ENCODE measurements at regions not wholly inside any gene's neighbourhood (a gene's known extent, or its start where the extent isn't known, plus 50 kb on each side); places are given as distances from the start of the nearest gene placed in this dataset.
"Not testable (repeated sequence)": the region's sequence is repeated elsewhere in the genome, so short reads cannot be mapped to it uniquely, and the experiment has no call there.

DNA sequence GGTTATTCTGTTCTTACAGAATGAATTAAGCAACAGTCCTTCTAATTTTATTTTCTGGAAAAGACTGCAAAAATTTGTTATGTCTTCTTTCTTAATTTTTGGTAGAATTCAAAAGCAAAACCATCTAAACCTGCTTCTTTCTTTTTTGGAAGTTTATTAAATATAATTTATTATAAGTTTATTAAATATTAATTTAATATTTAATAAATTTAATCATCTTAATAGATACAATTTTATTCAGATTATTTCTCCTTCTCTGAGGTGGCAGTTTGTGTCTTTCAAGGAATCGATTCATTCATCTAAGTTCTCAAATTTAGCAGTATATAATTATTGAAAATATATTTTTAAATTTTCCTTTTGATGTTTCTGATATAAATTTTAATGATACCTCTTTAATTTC, 837.5 kb upstream of the LRRC4C start:
- FAIRE-seq: no peak
- DNase-seq (ENCODE audit: low spot score): no peak

DNA sequence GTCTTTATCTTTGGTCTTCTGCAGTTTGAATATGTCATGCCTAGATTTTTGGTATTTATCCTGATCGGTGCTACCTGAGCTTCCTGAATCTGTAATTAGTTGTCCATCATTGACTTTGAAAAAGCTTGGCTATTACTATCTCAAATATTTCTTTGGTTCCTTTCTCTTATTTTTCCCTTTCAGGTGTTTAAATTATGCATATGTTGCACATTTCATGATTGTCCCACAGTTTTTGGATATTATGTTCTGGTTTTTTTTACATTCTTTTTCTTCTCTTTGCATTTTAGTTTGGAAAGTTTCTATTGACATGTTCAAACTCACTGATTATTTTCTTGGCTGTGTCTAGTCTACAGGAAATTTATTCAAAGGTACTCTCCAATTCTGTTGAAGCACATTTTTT, 840.3 kb upstream of the LRRC4C start:
- FAIRE-seq: no peak
- DNase-seq (ENCODE audit: low spot score): no peak

GRCh38 chr11:42301777-42302176, 842.3 kb upstream of the LRRC4C start:
- FAIRE-seq (no peak), DNase-seq (ENCODE audit: low spot score) (no peak)

- FAIRE-seq (no peak), DNase-seq (ENCODE audit: low spot score) (no peak)
Measured at GRCh38 chr11:42311514-42311913, 852.1 kb upstream of the LRRC4C start.

DNA sequence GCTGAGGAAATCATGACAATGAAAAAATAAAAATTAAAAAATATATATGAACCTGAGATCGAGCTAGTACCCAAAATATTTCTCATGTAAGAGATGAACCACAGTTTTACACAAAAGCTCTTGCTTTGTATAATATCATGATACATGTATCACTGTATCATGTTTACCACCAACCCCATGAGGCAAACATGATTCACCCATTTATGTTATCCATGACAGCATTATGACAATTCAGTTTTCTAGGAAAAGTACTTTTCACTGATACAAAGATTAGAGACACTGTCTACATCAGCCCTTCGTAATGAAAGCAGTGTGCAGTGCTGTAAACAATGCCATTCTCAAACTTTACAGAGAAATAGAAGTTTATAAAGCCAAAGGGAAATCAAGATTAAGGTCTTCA, 852.5 kb upstream of the LRRC4C start:
- DNase-seq (ENCODE audit: low spot score): no peak
- FAIRE-seq: no peak

- DNase-seq (ENCODE audit: low spot score) (no peak), FAIRE-seq (no peak)
Measured at GRCh38 chr11:42315267-42315666, 855.8 kb upstream of the LRRC4C start.

DNA sequence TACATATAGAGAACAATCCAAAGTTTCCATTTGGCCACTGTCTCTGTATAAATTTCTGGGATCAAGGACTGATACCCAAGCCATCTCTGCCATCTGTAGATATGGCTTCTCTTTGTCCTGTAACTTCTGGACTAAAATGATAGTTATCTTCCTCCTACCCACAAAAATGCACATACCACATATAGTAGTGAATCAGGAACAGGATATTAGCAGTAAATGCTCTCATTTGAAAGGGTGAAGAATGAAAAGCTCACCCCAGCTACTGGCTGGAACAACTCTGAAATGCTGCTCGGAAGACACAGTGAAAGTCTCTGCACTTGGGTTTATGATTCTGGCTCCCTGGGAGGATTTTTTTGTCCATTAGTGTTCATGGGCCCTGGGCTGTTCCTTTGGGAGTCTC, 856.4 kb upstream of the LRRC4C start:
- FAIRE-seq (no peak), DNase-seq (ENCODE audit: low spot score) (no peak)

- DNase-seq (ENCODE audit: low spot score): no peak
- no peak for FAIRE-seq
Measured at GRCh38 chr11:42319921-42320320, 860.5 kb upstream of the LRRC4C start.

DNA sequence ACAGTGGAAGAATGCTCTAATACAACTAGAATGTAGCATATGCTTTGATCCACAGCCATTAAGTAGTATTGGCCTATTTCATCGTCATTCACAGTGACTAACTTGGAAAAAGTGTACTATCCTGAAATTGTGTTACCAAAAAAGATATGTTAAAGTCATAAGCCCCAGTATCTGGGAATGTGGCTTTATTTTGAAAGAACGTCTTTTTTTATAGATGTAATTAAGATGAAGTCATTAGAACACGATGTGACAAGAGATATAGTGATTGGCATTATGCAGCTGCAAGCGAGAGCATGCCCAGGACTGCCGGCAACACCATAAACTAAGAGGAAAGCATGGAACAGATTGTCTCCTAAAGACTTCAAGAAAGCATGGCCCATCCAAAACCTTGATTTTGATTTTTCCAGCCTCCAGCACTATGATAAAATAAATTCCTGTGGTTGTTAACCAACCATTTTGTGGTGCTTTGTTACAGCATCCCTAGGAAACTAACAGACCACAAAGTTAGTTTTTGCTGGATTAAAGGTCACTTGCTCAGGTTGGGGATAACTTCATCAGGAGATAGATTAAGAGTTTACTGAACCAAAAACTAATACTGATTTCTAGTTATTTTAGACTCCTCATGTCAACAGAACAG, 870.6 kb upstream of the LRRC4C start:
- FAIRE-seq (no peak), DNase-seq (ENCODE audit: low spot score) (no peak)

DNA sequence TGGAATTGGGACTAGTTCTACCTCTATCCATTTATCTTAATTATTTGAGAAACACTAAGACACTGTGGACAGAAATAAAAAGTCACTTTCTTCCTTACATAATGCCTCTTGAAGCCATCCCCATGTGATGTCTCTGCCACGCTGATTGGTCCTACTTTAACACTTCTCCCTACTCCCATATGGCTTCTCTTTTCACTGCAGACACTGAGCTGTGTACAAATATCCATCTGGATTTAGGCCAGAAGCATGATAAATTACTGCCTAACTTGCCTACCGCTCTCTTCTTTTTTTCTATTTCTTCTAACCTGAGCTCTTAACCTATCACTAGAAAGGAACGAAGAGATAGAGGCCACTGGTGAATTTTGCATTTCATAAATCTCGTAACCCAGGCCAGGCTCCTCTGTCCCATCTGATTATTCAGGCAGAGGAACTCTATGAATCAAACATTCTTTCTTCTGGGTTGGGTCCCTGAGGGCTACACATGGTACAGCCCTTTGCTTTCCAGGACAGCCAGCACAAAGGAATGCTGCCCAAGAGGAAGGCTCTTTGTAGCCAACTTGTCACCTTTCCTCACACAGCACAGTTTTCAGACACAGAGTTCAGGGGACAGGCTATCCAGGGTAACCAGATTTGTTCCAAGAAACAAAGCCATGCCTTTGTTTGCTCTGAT, 878.5 kb upstream of the LRRC4C start:
- no peak for FAIRE-seq
- DNase-seq (ENCODE audit: low spot score): no peak

GRCh38 chr11:42344204-42344792, 884.8 kb upstream of the LRRC4C start:
- DNase-seq (ENCODE audit: low spot score) (no peak), FAIRE-seq (no peak)

DNA sequence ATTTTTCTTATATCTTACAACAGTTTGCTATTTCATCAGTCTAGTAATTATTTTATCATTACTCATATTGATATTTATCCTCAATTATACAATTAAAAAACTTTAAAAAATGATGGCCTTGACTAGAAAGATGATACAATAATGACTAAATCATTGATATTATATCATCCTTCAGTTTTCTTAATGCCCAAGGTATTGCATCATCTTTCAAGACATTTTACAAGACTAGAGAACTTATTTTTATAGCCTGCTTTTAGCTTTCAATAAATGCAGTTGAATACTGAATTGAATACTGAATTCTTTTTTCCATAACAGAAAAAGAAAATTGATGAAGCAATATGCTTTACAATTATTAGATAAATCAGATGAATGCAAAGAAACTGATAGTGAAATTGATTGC, 886.5 kb upstream of the LRRC4C start:
- no peak for DNase-seq (ENCODE audit: low spot score)
- FAIRE-seq: no peak

DNA sequence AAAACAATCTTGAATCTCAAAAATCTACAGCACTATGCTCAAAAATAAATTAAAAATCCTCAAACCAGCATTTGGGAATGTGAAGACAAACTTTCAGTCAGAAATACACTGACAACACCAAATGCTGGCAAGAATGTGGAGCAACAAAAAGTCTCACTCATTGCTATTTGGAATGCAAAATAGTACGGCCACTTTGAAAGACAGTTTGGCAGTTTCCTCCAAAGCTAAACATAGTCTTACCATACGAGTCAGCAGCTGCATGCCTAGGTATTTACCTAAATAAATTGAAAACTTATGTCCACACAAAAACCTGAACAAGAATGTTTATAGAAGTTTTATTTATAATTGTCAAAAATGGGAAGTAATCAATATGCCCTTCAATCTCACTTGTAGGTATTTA, 904.2 kb upstream of the LRRC4C start:
- FAIRE-seq (no peak), DNase-seq (ENCODE audit: low spot score) (no peak)

GRCh38 chr11:42390116-42390515, 921.7 kb upstream of the API5 start:
- FAIRE-seq: no peak
- no peak for DNase-seq (ENCODE audit: low spot score)

DNA sequence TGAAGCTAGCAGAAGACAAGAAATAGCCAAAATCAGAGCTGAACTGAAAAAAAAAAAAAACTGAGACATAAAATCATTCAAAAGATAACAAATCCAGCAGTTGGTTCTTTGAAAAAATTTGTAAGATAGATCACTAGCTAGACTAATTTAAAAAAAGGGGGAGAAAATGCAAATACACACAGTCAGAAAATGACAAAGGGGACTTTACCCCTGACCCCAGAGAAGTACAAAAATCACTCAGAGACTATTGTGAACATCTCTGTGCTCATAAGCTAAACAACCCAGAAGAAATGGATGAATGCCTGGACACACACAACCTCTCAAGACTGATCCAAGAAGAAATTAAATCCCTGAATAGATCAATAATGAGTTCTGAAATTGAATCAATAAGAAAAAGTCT, 914.3 kb upstream of the API5 start:
- FAIRE-seq (no peak), DNase-seq (ENCODE audit: low spot score) (no peak)

DNA sequence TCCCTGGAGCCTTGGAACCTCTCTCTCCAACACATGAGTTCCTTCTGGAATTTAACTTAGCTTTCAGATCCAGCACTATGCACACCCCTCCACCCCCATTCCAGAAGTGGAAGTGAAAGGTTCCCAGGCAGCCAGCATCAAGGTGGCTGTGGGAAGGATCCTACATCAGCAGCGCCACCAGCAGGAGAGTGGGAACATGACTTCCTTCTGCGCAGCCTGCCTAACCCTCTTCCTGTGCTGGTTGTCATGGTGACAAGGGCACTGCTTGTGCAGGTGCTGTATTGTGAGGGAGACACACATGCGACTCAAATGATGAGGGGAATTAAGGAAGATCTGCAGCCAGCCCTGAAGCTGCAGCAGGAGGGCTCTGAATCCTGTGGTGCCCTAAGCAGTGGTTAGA, 904.5 kb upstream of the API5 start:
- DNase-seq (ENCODE audit: low spot score): no peak
- FAIRE-seq: no peak

DNA sequence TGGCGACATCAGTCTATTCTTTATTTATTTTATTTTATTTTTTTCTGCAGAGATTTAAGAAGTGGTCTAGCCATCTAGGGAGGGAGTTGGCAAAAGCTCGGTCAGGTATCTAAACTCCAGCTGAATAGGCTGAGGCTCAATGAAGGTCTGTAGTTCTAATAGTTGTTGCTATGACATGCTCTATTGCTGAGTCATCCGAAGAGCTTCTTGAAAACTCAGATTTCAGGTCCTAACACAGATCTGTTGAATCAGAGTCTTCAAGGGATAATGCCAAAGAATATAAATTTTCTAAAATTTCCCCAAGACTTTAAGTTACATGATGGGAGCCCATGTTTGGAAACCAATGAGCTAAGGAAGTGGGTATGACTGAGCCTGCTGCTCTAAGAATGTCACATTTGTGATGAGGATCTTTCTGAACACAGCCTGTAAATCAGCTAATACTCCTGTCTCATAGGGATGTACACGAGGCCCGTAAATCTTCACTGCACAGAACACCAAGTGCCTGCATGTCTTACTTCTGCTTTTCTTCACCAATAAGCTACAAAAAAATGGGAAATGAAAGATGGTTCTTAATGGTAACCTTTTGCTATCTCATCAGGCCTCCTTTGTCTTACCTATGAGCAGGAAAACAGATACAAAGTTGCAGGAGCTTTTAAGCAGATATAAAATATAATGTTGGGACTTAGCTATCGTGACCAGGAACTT, 901.4 kb upstream of the API5 start:
- DNase-seq (ENCODE audit: low spot score): no peak
- no peak for FAIRE-seq

DNA sequence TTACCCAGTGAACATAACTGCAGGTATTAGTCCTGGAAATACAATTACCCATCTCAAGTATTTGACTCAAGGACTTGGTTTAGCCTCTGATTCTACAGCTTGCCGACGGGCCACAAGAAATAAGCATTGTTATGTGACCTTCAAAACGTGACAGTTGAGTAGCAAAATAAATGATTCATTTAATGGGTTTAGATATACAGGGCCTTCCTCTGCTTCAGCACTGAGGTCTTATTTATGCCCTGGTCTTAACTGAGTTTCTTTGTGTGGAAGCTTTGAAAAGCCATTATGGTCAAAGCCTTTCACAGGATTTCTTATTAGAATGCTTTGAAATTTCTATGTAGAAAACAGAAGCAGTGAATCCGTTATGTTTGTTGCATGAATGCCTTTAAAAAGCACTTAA, 899.2 kb upstream of the API5 start:
- FAIRE-seq: no peak
- DNase-seq (ENCODE audit: low spot score): no peak

- DNase-seq (ENCODE audit: low spot score): no peak
- FAIRE-seq: no peak
Measured at GRCh38 chr11:42417691-42418090, 894.1 kb upstream of the API5 start.

DNA sequence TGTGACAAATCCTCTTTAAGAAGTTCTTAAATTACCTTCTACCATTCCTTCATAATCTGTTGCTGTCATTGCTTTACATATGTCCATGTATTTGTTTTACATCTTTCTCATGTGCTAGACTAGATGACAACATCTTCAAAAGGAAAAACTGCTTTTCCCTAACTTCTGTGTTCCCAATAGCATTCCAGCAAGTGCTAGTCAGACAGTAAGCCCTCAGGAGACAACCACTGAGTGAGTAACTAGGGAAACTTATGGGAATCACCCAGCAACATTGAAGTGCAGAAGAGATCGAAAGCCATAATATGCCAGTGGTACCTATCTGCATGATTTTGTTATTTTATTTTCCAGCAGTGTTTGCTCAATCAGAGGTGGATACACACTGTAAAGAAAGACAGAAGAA, 889.7 kb upstream of the API5 start:
- FAIRE-seq: no peak

GRCh38 chr11:42434911-42435310, 876.9 kb upstream of the API5 start:
- not testable (repeated sequence) for DNase-seq (ENCODE audit: low spot score); FAIRE-seq

More for the DNA sequence above, 889.7 kb upstream of the API5 start:
- no peak for DNase-seq (ENCODE audit: low spot score)

GRCh38 chr11:42444406-42444805, 867.4 kb upstream of the API5 start:
- DNase-seq (ENCODE audit: low spot score): no peak
- no peak for FAIRE-seq
